AG04450 (cell line): ENCODE measurements at regions not wholly inside any gene's neighbourhood (a gene's known extent, or its start where the extent isn't known, plus 50 kb on each side); places are given as distances from the start of the nearest gene placed in this dataset.
"Not testable (repeated sequence)": the region's sequence is repeated elsewhere in the genome, so short reads cannot be mapped to it uniquely, and the experiment has no call there.

Source experiments
- CTCF ChIA-PET: fragments of 300-600, 350-600 bp; formaldehyde crosslinking; extraction: SDS; loops from one replicate; lab custom pipeline; 2022; ENCODE audit warnings: antibody characterized with exemption, inconsistent platforms; lab: Charles Lee
- POLR2A ChIA-PET: fragments of 350-600 bp; formaldehyde crosslinking; extraction: SDS; loops from one replicate; lab custom pipeline; 2021; ENCODE audit warnings: antibody characterized with exemption, inconsistent platforms; lab: Yijun Ruan, JAX
- DNase-seq: peaks from one replicate; pipeline ENCODE4 v3.0.0-alpha.2; 2011; ENCODE audit warnings: low read depth, low spot score
- H3K27ac ChIP-seq: one replicate; pipeline ENCODE4 v1.5.1; 2012; ENCODE audit warnings: low read depth, low read length, control low read depth
- H3K27me3 ChIP-seq: one replicate; pipeline ENCODE4 v1.6.0; 2012; ENCODE audit warnings: low read length; ENCODE audit not compliant: control insufficient read depth, insufficient read depth
- H3K4me3 ChIP-seq: 2 replicates; pipeline ENCODE4 v1.5.1; 2011; ENCODE audit warnings: mild to moderate bottlenecking, low read depth, low read length, control low read depth
- H3K9me3 ChIP-seq: 2 replicates; pipeline ENCODE4 v1.5.1; 2012; ENCODE audit warnings: low read length; ENCODE audit not compliant: control insufficient read depth, insufficient read depth
- TF ChIP-seq, protein P1 (sequence below): IDR thresholded peaks from 2 replicates; pipeline ENCODE4 v1.5.1; 2011; ENCODE audit warnings: low read depth, low read length, control low read depth, inconsistent platforms

DNA sequence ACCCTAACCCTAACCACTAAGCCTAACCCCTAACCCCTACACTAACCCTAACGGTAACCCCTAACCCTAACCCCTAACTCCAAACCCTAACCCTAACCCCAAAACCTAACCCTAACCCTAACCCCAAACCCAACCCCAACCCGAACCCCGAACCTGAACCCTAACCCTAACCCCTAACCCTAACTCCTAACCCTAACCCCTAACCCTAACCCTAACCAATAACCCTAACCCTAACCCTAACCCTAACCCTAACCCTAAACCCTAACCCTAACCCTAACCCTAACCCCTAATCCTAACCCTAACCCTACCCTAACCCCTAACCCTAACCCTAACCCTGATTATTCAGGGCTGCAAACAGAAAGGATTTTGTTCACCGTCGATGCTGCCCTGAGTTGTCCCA is 144.6 kb upstream of the DUSP22 start:
- H3K4me3 ChIP-seq, H3K27ac ChIP-seq, POLR2A ChIA-PET, CTCF ChIA-PET, H3K27me3 ChIP-seq, DNase-seq: not testable (repeated sequence)
- peaks cover 12% of the 10 kb centered on the region for H3K9me3 ChIP-seq

DNA sequence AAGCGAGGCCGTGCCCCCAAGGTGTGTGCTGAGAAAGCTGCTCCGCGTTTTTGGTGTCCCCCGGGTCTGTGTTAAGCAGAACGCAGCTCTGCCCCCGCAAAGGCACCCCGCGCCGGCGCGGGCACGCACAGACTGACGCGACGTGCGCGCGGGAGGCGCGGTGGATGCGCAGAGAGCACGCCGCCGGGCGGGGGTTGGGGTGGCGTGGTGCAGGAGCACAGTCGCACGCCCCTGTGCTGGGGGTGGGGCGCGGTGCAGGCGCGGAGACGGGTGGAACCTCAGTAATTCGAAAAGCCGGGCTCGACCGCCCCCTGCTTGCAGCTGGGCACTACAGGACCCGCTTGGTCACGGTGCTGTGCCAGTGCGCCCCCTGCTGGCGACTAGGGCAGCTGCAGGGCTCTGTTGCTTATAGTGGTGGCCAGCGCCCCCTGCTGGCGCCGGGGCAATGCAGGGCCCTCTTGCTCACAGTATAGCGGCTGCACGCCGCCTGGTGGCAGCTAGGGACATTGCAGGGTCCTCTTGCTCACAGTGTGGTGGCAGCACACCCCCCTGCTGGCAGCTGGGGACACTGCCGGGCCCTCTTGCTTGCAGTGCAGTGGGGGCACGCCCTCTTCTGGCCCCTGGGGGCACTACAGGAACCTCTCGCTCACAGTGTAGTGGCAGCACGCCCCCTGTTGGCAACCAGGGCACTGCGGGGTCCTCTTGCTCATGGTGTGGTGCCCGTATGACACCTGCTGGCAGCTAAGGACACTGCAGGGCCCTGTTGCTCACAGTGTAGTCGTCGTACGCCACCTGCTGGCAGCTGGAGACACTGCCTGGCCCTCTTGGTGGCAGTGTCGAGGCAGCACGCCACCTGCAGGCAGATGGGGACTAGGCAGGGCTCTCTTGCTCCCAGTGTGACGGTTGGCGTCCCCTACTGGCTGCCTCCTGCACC is 144.0 kb upstream of the DUSP22 start:
- DNase-seq, POLR2A ChIA-PET, CTCF ChIA-PET: not testable (repeated sequence)

DNA sequence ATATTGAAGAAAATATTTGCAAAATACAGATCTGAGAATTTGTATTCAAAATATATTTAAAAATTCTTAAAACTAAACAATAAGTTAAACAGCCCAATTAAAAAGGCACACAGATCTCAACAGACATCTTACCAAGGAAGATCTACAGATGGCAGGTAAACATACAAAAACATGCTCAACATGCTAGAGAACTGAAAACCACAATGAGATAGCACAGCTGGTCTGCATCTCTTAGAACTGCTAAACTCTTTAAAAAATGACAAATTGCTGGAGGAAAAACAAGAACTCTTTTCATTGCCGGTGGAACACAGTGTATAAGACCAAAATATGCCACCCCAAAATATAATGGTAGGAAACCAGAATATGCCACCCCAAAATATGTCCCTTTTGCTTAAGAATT is 142.1 kb upstream of the DUSP22 start:
- CTCF ChIA-PET, H3K27ac ChIP-seq, POLR2A ChIA-PET, DNase-seq, H3K27me3 ChIP-seq, H3K4me3 ChIP-seq: not testable (repeated sequence)
- peaks cover 12% of the 10 kb centered on the region for H3K9me3 ChIP-seq

More for the DNA sequence above, 144.0 kb upstream of the DUSP22 start:
- H3K27ac ChIP-seq, H3K4me3 ChIP-seq, H3K27me3 ChIP-seq: not testable (repeated sequence)
- H3K9me3 ChIP-seq = peaks cover 12% of the 10 kb centered on the region
- TF ChIP-seq, protein P1, sequence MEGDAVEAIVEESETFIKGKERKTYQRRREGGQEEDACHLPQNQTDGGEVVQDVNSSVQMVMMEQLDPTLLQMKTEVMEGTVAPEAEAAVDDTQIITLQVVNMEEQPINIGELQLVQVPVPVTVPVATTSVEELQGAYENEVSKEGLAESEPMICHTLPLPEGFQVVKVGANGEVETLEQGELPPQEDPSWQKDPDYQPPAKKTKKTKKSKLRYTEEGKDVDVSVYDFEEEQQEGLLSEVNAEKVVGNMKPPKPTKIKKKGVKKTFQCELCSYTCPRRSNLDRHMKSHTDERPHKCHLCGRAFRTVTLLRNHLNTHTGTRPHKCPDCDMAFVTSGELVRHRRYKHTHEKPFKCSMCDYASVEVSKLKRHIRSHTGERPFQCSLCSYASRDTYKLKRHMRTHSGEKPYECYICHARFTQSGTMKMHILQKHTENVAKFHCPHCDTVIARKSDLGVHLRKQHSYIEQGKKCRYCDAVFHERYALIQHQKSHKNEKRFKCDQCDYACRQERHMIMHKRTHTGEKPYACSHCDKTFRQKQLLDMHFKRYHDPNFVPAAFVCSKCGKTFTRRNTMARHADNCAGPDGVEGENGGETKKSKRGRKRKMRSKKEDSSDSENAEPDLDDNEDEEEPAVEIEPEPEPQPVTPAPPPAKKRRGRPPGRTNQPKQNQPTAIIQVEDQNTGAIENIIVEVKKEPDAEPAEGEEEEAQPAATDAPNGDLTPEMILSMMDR = peak; percentile 9; the same call in 1 of the 2 replicates

GRCh38 chr6:152436-152835 is 139.9 kb upstream of the DUSP22 start:
- CTCF ChIA-PET, H3K4me3 ChIP-seq, POLR2A ChIA-PET, H3K27ac ChIP-seq, H3K27me3 ChIP-seq, DNase-seq: not testable (repeated sequence)
- peaks cover 12% of the 10 kb centered on the region for H3K9me3 ChIP-seq

DNA sequence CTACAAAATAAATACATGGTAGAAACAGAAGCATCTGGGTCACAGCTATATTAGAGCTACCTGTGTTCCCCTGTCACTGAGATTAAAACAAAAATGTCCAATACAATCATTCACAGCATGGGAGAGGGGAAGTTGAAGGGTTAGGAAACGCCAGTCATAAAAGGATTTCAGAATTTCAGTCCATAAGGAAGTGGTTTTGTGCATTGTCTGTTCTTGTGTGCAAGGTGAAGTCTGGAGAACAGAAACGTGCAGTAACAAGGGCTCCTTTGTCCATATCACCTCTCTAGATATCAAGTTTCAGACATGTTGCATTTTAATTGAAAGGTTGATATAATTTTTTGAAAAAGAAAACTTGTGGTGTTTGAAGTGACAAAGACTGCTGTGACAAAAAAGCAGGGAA is 139.3 kb upstream of the DUSP22 start:
- H3K27ac ChIP-seq, DNase-seq, CTCF ChIA-PET, POLR2A ChIA-PET, H3K9me3 ChIP-seq, H3K27me3 ChIP-seq, H3K4me3 ChIP-seq: not testable (repeated sequence)

DNA sequence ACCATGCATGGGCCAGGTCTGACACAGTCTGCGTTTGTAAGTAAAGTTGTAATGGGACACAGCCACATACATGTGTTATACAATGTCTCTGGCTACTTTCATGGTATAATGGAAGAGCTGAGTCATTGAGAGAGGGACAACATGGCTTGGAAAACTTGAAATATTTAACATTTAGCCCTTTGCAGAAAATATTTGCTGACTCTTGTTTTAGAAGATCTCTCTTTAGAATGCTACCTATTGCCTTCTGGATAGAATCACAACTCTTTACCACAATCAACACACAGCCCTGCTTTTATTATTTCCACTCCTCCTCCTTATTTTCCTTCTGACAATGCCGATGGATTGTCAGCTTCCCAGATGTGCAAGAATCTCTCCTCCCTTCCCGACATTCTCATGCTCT is 138.4 kb upstream of the DUSP22 start:
- H3K9me3 ChIP-seq, DNase-seq, H3K4me3 ChIP-seq, POLR2A ChIA-PET, CTCF ChIA-PET, H3K27ac ChIP-seq, H3K27me3 ChIP-seq: not testable (repeated sequence)

GRCh38 chr6:154321-155092 is 137.8 kb upstream of the DUSP22 start:
- H3K9me3 ChIP-seq, H3K4me3 ChIP-seq, DNase-seq, H3K27ac ChIP-seq, POLR2A ChIA-PET, H3K27me3 ChIP-seq: not testable (repeated sequence)
- CTCF ChIA-PET = interaction anchor here (0.7 to 0.9 kb wide), 3 partner anchors 13 to 15 kb away, joined by 3 to 7 read pairs (median 3); no protein-coding TSS in a partner anchor
